AG08396 (cell line): ENCODE measurements at regions not wholly inside any gene's neighbourhood (a gene's known extent, or its start where the extent isn't known, plus 50 kb on each side); places are given as distances from the start of the nearest gene placed in this dataset.

Experiments used
- DNase-seq: peaks from one replicate; pipeline ENCODE4 v3.0.0; 2012; ENCODE audit warnings: low spot score, mixed read lengths

DNA sequence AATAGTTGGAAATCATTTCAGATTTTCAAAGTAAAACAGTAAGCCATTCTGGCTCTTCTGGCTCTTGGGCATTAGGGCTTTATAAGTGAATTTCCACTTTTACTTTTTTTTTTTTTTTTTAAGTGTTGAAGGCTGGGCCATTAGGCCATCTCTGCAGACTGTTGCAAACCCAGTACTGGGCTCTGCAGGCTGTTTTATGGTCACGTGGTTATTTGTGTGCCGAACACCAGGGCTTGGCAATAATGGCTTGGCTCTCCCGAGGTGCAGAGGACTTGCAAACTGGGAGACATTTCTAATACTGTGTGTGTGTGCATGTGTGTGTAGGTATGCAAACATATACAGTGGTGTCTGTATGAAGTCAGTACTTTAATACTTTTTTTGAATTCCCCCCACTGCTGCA lies 194.9 kb upstream of the CDH5 start:
- no peak for DNase-seq

DNA sequence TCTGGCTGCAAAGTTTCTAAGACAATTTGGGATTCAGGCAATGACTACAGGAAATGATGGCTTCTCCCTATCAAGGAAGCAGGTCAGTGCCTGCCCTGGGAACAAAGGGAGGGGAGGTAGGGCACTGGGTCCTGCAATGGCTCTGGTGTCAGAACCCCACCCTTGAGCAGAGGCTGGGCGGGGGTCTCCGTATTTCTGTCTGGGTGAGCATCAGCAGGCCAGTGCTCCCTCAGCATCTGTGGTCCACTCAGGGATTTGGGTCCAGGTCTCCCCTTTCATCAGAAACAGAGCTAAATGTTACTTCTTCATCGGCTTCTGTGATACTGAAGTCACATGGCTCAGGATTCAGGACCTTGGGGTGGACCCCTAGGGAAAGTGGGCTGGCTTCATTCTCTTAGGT lies 195.5 kb upstream of the CDH5 start:
- no peak for DNase-seq

DNA sequence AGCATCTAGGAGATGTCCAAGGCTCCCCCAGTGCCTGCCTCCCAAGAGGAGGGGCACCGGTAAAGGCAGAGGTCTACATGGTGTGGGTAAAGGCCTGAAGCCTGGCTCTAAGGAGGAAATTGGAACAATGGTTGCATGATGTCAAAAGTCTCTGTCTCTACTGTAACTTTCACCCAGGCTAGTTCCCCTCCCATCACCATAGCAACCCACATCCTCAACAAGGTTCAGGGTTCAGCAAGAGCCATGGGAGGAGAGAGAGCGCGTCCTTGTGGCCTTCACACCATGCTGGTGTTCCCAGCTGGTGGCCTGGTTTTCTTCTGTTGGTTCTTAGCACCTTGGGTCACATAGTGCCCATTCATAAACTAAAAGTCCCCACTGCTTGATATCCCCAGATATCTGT lies 196.7 kb upstream of the CDH5 start:
- no peak for DNase-seq

- no peak for DNase-seq
Measured at GRCh38 chr16:66168777-66169176, 197.7 kb upstream of the CDH5 start.

DNA sequence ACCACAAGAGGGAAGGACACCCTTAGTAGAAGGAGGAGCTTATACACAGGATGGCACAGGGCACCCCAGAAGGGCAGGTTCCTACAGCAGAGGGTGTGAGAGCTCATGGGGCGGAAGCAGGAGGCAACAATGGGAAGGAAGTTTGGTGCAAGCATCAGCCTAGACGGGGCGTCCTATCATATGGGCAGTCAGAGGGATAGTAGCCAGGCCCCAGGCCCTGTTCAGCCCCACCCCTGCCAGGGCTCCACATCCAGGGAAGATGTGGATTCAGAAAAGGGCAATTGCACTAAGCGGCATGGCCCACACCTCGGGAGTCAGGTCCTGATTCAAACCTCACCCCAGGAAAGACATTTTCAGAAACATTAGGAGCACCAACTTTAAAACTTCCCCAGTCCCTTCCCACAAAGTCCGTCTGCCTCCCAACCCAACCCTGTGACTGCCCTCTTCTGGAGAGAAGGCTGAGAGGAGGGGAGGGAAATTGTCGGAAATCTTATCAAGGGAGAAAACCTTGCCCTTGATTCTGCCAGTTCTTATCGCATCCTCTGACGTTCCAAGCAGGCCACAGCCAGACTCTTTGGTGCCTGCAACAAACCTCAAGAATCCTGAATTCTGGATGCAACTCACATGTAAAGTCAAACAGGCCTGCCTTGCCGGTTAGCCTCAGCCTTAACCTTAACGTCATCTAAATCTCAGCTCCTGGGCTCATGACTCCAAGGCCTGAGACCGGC lies 198.8 kb upstream of the CDH5 start:
- DNase-seq, result no peak

- no peak for DNase-seq
Measured at GRCh38 chr16:66166490-66166889, 200.0 kb upstream of the CDH5 start.

DNA sequence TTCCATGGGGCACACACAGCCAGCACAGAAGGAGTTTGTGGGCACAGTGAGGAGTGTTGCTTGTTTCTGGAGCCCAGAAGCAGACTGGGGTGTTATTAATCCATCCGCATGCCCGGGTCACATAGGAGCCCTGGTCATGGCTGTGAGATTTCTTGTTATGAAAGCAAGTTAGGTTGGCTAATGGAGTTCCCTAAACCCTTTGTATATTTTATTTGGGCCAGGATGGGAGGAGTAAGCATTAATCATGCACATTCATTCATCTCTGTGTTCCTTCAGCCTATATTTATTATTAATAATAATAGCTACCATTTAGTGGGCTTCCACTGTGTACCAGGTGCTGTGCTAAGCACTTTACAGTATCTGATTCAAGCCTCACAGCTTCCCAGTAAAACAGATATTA lies 200.6 kb upstream of the CDH5 start:
- DNase-seq, result no peak

DNA sequence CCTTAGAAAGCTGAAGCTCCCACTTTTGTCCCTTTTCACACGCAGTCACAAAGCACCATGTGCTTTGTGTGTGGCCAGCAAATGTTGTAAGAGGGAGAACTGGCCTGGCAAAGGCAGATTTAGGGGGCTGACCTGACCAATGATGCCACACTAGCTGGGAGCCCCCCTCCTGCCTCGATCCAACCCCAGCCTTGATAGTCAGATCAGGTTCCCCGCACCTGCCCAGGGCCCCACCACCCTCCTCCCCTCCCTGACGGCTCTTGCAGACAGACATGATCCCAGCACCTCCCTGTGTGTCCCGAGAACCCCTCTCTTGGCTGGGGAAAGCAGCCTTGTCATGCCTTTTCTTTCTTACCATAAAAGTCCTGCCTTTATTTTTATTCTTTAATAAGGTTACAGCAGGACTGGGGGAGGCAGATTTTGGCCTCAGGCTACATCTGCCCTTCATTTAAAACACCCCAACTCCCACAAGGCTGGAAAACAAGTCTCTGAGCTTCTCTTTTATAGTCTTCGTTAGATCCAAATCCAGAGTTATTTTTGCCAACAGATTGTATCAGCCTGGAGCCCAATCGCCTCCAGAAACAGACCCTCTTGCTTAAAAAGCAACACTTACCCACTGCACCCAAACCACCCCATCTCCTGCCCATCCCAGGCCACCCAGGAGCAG lies 201.8 kb upstream of the CDH5 start:
- DNase-seq, result no peak

GRCh38 chr16:66162821-66163220 lies 203.7 kb upstream of the CDH5 start:
- no peak for DNase-seq

DNA sequence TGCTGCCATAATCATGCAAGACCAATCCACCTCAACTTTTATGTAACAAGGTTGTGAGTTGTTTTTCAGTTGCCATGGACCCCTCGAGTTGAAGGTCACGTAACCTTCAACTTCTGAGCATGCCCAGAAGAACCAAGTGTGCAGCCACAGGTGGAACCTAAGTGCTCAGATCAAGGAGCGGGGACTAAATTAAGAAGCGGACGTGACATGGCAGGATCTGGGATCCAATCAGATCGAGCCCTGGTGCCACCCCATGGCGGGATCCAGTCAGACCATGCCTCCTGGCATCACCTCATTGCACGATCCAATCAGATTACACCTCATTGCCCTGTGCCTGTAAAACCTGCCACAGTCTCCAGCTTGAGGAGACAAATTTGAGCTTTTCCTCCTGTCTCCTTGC lies 204.5 kb upstream of the CDH5 start:
- DNase-seq, result no peak

- no peak for DNase-seq
Measured at GRCh38 chr16:66161269-66161668, 205.2 kb upstream of the CDH5 start.

GRCh38 chr16:66159987-66160386 lies 206.5 kb upstream of the CDH5 start:
- no peak for DNase-seq

DNA sequence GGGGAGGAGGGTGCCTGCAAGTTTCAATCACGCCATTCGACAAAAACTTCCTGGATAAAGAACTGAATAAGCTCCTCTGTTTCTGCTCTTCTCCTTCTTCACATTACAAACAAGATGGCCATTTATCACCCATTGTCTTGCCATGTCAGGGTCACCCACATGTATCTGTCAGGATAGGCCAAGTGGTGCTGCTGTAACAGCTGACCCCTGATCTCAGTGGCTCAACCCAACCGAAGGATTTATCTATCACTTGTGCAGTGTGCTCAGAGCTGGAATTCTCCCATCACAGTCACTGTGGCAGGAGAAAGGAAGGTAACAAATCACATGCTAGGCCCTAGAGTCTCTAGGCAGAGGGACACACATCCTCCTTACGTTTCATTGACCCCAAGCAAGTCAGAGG lies 210.0 kb upstream of the CDH5 start:
- no peak for DNase-seq

- no peak for DNase-seq
Measured at GRCh38 chr16:66155933-66156332, 210.6 kb upstream of the CDH5 start.

GRCh38 chr16:66154801-66155200 lies 211.7 kb upstream of the CDH5 start:
- no peak for DNase-seq

DNA sequence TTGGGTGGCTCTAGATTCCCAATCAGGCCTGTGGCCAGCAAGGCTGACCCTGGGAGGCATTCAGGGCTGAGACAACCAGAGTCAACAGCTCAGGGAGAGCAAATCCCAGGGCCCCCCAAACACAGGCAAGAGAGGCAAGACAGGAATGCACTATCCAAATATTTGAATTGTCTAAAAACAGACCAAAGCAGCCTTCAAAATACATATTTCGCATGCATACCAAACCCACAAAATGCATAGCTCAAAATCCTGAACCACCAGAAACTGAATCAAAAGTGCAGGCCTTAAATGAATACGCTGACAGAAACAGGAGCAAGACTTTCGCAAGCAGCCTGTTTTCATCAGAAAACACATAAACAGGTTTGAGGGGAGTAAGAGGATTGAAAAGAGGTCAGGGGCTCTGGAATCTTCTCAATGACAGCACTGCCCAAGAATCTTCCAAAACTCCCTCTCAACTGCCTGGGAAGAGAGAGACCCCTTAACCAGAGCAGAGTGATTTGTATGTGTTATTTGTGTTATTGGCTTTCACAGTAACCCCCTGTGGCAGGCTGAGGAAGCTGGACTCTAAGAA lies 213.6 kb upstream of the CDH5 start:
- DNase-seq, result peak; percentile 65

DNA sequence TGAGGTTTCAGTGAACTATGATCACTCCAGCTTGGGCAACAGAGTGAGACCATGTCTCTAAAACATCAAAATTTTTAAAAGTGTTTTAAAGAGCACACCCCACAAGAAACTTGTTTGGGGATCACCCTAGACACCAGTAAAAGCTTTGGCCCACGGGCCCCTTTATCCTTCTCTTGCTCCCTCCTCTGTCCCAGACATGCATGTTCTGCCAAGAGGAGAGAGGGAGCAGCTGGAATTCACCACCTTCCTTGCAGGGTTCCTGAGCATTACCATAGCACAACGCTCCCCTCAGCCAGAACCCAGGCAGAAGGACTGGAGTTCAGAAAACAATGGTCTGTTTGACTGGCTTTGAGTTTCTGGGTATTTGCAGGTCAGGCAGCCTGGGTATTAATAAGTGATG lies 214.3 kb upstream of the CDH5 start:
- no peak for DNase-seq

DNA sequence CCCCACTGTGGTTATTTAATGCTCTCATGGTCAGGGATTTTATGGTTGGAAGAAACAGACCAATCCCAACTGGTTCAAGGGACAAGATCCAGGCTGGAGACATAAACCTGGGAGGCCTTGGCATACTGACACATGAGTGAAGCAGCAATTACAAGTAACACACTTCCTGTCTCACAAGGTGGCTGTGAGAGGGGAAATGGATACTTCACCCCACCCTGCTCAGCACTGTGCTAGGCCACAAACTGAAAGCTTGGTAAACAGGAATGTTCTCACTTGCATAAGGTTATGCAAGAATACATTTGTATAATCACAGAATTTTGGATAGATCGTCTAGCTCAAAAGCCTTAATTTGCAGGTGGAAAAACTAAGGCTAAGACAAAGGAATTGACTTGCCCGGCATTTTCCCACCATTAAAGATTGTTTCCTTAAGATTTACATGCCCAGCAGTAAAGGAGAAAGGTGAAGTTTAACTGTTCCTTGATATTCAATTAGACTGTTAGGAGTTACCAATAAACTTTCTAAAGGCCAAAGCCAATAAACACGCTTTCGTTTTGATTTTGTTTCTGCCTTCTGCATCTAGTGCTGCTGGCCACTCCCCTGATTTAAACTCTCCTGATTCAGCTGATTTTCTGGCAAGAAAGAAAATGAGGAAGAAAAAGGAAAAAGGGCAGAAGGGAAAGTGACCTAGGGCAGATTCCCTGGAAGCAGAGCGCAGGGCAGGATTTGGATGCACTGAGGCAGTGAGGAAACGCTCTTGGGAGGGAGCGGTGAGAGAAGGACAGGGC lies 215.6 kb upstream of the CDH5 start:
- DNase-seq, result no peak

- no peak for DNase-seq
Measured at GRCh38 chr16:66147291-66147690, 219.2 kb upstream of the CDH5 start.

DNA sequence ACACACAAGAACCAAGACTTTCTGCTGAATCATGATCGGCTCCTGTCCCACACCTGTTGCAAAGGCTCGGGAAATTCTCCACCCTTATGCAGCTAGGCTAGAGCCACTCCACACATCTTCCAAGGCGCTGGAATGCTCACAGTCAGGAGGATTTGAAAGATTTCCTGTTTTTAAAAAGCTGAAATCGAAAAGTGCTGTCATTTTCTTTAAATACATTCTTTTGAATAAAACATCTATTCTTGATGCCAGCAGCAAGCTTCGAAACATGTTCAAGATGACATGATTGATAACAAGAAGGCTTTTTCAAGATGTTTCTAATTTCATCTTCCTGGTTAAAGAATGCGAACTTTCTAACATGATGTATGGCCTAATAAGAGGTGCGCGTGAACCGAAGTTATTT lies 219.7 kb upstream of the CDH5 start:
- no peak for DNase-seq

GRCh38 chr16:66144641-66145040 lies 221.8 kb upstream of the CDH5 start:
- DNase-seq, result no peak

DNA sequence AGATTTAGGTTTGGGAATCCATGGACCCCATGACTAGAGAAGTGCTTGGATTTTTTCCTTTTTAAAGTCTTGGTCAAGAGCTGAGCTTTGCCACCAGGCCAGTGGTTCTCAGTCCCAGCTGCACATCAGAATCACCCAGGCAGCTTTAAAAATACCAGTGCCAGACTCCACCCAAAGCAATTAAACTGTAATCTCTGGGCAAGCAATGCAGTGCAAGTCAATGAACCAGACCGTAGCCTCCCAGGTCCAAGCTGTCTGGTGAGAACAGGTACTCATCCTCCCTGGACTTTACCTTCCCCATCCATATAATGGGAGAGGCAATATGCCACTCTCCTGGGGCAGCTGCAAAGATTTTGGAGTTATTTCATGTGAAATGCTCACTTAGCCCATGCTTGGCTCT lies 223.1 kb upstream of the CDH5 start:
- DNase-seq, result no peak

DNA sequence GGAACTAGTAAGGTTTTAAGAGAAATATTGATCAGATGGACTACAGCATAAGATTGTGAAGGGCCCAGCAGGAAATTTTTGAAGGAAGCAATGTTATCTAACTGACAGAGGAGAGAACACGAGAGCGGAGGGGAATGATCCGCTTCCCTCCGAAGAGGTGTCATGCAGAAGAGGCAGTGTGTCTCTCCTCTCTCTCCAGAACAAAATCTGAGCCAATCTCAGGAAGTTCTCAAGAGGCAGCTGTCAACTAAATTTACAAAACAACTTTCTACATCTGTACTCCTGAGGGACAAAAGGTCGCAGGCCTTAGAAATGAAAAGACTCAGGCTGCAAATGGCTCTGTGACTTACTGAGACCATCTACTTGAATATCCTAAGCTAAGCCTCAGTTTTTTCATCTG lies 224.6 kb upstream of the CDH5 start:
- DNase-seq, result no peak
